Sigmoid colon (tissue), 4 donors: ENCODE measurements at regions not wholly inside any gene's neighbourhood (a gene's known extent, or its start where the extent isn't known, plus 50 kb on each side); places are given as distances from the start of the nearest gene placed in this dataset.

ENCODE experiments used
- EP300 ChIP-seq, 4 donors: sonication (generic); formaldehyde crosslinking; IDR thresholded peaks; one replicate each; pipeline ENCODE4 v1.6.1; 2017; ENCODE audit warnings: antibody characterized with exemption in 4 of 4
- POLR2A ChIP-seq, 2 donors: fragments of 450-650 bp; IDR thresholded peaks; one replicate each; pipeline ENCODE4 v1.6.1; 2016; ENCODE audit warnings: antibody characterized with exemption in 2 of 2, mild to moderate bottlenecking in 2 of 2, moderate library complexity in 2 of 2
- POLR2AphosphoS5 ChIP-seq, 4 donors: sonication (generic); formaldehyde crosslinking; IDR thresholded peaks; one replicate each; pipeline ENCODE4 v1.6.1; 2017; ENCODE audit warnings: antibody characterized with exemption in 4 of 4
- TF ChIP-seq, protein P1 (sequence below), 4 experiments: fragments of 450-650 bp in 3 of 4; fragments of 200-600 bp in 1 of 4; IDR thresholded peaks; one replicate each; pipeline ENCODE4 v1.5.1; 2016 to 2019; ENCODE audit warnings: antibody characterized with exemption in 4 of 4, mild to moderate bottlenecking in 3 of 4, moderate library complexity in 2 of 4

DNA sequence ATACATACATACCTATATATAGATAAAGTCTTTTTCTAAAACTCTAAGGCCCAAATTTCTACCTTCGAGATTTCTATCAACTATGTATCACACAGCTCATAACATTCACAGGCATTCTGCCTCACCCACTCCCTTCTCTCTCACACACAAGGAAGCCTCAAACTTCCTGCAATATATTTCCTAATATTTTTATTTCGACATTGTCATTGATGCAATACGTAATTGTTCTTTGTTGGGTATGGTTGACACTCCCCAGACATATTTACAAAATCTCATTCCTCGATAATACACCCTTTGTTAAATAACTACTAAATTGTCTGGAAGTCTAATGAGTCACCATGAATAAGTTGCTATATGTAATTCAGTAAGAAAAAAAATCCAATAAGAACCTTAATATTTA, 143.5 kb downstream of the HNRNPD start:
- TF ChIP-seq, protein P1, sequence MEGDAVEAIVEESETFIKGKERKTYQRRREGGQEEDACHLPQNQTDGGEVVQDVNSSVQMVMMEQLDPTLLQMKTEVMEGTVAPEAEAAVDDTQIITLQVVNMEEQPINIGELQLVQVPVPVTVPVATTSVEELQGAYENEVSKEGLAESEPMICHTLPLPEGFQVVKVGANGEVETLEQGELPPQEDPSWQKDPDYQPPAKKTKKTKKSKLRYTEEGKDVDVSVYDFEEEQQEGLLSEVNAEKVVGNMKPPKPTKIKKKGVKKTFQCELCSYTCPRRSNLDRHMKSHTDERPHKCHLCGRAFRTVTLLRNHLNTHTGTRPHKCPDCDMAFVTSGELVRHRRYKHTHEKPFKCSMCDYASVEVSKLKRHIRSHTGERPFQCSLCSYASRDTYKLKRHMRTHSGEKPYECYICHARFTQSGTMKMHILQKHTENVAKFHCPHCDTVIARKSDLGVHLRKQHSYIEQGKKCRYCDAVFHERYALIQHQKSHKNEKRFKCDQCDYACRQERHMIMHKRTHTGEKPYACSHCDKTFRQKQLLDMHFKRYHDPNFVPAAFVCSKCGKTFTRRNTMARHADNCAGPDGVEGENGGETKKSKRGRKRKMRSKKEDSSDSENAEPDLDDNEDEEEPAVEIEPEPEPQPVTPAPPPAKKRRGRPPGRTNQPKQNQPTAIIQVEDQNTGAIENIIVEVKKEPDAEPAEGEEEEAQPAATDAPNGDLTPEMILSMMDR (IDR thresholded peaks at IDR 0.05) = no peak
- TF ChIP-seq POLR2A (IDR thresholded peaks at IDR 0.05) = no peak
- TF ChIP-seq POLR2AphosphoS5 (IDR thresholded peaks at IDR 0.05) = no peak
- TF ChIP-seq EP300 (IDR thresholded peaks at IDR 0.05) = no peak
